K562 (cell line): ENCODE measurements at regions not wholly inside any gene's neighbourhood (a gene's known extent, or its start where the extent isn't known, plus 50 kb on each side); places are given as distances from the start of the nearest gene placed in this dataset.

ENCODE experiments used
- BRF1 ChIP-seq: IDR thresholded peaks from 3 replicates; pipeline ENCODE4 v1.6.1; 2011; ENCODE audit warnings: borderline replicate concordance, mild to moderate bottlenecking; ENCODE audit not compliant: insufficient read length; ENCODE audit errors: extremely low read depth
- CREB3 ChIP-seq: fragments of 450-650 bp; conservative IDR thresholded peaks from 2 replicates; pipeline ENCODE4 v1.6.1; 2016; ENCODE audit warnings: missing genetic modification characterization, low read depth, mild to moderate bottlenecking, missing compliant biosample characterization, moderate library complexity
- PBX2 ChIP-seq, 2 experiments: IDR thresholded peaks in 1 of 2; conservative IDR thresholded peaks in 1 of 2; 2 replicates each; pipeline ENCODE4 v1.6.1; 2016; ENCODE audit warnings: low read depth in 2 of 2, mild to moderate bottlenecking in 1 of 2, missing compliant biosample characterization in 1 of 2, missing genetic modification characterization in 1 of 2, moderate library complexity in 1 of 2
- SIN3B ChIP-seq: fragments of 450-650 bp; IDR thresholded peaks from 2 replicates; pipeline ENCODE4 v1.6.1; 2017; ENCODE audit warnings: low read depth, mild to moderate bottlenecking, moderate library complexity
- STAT5A ChIP-seq: IDR thresholded peaks from 2 replicates; pipeline ENCODE4 v1.6.1; 2012; ENCODE audit warnings: low read length, inconsistent platforms, borderline replicate concordance
- SUPT5H ChIP-seq: fragments of 450-650 bp; IDR thresholded peaks from 2 replicates; pipeline ENCODE4 v1.6.1; 2016
- USF2 ChIP-seq: sonication (generic); formaldehyde crosslinking; IDR thresholded peaks from 2 replicates; pipeline ENCODE4 v1.5.0; 2020; ENCODE audit warnings: missing genetic modification reagents
- ZNF175 ChIP-seq: fragments of 200-800 bp; sonication (Bioruptor generic); IDR thresholded peaks from 2 replicates; pipeline ENCODE4 v1.6.1; 2016; ENCODE audit warnings: low read depth, mild to moderate bottlenecking, missing genetic modification characterization, missing compliant biosample characterization
- ZNF398 ChIP-seq: fragments of 250-450 bp; sonication (Bioruptor Pico); IDR thresholded peaks from 2 replicates; pipeline ENCODE4 v1.8.0; 2021; ENCODE audit warnings: moderate library complexity, mild to moderate bottlenecking, inconsistent platforms
- ZNF695 ChIP-seq: fragments of 450-650 bp; formaldehyde crosslinking; IDR thresholded peaks from 2 replicates; pipeline ENCODE4 v1.4.0; 2020; ENCODE audit warnings: mild to moderate bottlenecking, moderate library complexity

- TF ChIP-seq ZNF398 (CRISPR knock-in tag) (no peak), PBX2 (CRISPR knock-in tag; IDR thresholded peaks at IDR 0.05; ENCODE audit: low read depth) (no peak), PBX2 (tag; conservative IDR thresholded peaks at IDR 0.05; ENCODE audit: low read depth) (no peak), SIN3B (no peak), USF2 (CRISPR knock-in tag) (no peak), ZNF175 (no peak), CREB3 (tag) (no peak), ZNF695 (CRISPR knock-in tag) (no peak), STAT5A (no peak), BRF1 (no peak), SUPT5H (no peak)
Observed at GRCh38 chr2:195370167-195370943, 286.7 kb upstream of the SLC39A10 start (continued).
